ENCODE measurements at regions not wholly inside any gene's neighbourhood (a gene's known extent, or its start where the extent isn't known, plus 50 kb on each side); places are given as distances from the start of the nearest gene placed in this dataset.

DNA sequence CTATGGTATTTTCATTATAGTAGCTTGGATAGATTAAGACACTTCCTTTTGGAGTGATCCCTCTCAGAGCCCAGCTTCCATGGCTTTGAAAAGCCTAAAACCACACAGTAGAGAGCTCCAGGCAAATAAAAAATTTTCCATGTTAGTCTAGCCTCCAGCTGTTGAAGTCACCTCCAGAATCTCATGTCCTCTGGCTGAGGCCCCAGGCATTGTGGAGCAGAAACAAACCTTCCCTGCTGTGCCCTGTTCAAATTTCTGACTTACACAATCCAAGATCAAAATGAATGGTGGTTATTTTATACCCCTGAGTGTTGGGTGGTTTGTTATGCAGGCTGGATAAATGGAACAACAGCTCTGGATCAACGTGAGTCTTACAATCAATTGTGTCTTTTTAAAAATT is 203.9 kb downstream of the ICE1 start:
- TF ChIP-seq RAD21 (conservative IDR thresholded peaks at IDR 0.05) (no peak), EP300 (conservative IDR thresholded peaks at IDR 0.05; ENCODE audit: poor library complexity, severe bottlenecking) (no peak), MXI1 (conservative IDR thresholded peaks at IDR 0.05; ENCODE audit: poor library complexity, severe bottlenecking) (no peak), TAF1 (IDR thresholded peaks at IDR 0.05; ENCODE audit: low read depth) (no peak), EZH2 (IDR thresholded peaks at IDR 0.05; ENCODE audit: borderline replicate concordance, insufficient read depth, low read length, poor library complexity, severe bottlenecking) (no peak)
- TF ChIP-seq, protein P1, sequence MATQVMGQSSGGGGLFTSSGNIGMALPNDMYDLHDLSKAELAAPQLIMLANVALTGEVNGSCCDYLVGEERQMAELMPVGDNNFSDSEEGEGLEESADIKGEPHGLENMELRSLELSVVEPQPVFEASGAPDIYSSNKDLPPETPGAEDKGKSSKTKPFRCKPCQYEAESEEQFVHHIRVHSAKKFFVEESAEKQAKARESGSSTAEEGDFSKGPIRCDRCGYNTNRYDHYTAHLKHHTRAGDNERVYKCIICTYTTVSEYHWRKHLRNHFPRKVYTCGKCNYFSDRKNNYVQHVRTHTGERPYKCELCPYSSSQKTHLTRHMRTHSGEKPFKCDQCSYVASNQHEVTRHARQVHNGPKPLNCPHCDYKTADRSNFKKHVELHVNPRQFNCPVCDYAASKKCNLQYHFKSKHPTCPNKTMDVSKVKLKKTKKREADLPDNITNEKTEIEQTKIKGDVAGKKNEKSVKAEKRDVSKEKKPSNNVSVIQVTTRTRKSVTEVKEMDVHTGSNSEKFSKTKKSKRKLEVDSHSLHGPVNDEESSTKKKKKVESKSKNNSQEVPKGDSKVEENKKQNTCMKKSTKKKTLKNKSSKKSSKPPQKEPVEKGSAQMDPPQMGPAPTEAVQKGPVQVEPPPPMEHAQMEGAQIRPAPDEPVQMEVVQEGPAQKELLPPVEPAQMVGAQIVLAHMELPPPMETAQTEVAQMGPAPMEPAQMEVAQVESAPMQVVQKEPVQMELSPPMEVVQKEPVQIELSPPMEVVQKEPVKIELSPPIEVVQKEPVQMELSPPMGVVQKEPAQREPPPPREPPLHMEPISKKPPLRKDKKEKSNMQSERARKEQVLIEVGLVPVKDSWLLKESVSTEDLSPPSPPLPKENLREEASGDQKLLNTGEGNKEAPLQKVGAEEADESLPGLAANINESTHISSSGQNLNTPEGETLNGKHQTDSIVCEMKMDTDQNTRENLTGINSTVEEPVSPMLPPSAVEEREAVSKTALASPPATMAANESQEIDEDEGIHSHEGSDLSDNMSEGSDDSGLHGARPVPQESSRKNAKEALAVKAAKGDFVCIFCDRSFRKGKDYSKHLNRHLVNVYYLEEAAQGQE (IDR thresholded peaks at IDR 0.05; ENCODE audit: borderline replicate concordance): no peak
- TF ChIP-seq, protein P2, sequence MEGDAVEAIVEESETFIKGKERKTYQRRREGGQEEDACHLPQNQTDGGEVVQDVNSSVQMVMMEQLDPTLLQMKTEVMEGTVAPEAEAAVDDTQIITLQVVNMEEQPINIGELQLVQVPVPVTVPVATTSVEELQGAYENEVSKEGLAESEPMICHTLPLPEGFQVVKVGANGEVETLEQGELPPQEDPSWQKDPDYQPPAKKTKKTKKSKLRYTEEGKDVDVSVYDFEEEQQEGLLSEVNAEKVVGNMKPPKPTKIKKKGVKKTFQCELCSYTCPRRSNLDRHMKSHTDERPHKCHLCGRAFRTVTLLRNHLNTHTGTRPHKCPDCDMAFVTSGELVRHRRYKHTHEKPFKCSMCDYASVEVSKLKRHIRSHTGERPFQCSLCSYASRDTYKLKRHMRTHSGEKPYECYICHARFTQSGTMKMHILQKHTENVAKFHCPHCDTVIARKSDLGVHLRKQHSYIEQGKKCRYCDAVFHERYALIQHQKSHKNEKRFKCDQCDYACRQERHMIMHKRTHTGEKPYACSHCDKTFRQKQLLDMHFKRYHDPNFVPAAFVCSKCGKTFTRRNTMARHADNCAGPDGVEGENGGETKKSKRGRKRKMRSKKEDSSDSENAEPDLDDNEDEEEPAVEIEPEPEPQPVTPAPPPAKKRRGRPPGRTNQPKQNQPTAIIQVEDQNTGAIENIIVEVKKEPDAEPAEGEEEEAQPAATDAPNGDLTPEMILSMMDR (IDR thresholded peaks at IDR 0.05; ENCODE audit: poor library complexity, severe bottlenecking): no peak

All from neural cell (in vitro differentiated cells).